ENCODE measurements at regions not wholly inside any gene's neighbourhood (a gene's known extent, or its start where the extent isn't known, plus 50 kb on each side); places are given as distances from the start of the nearest gene placed in this dataset.

DNA sequence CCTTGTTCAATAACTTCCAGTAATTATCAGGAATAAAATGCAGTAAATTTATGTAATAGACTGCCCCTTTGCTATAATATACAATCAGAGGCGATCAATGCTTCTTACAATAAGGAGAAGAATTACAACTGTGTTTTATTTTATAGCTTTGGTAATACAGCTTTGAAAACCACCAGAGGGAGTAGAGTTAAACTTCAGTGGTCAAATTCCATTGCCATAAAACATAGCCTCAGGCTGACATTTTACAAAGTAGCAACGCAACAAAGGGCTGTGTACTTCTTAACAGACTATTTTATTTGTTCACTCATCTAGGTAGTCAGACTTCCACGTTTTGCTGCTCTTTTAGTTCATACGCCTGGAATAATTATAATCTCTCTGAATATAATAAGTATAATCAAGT, 58.5 kb downstream of the TEX13C start:
- ATAC-seq (ENCODE audit: low read depth) (no peak), DNase-seq (ENCODE audit: low spot score) (no peak)
- Histone ChIP-seq H3K27me3 (ENCODE audit: insufficient read depth, poor library complexity, severe bottlenecking) (no peaks in the 10 kb centered on the region), H3K36me3 (ENCODE audit: low read depth) (no peaks in the 10 kb centered on the region), H3K4me1 (ENCODE audit: insufficient read depth, poor library complexity, severe bottlenecking) (no peaks in the 10 kb centered on the region), H3K4me3 (ENCODE audit: severe bottlenecking) (no peak overlapping the region), H3K27ac (ENCODE audit: poor library complexity, severe bottlenecking) (no peak overlapping the region), H3K9me3 (ENCODE audit: severe bottlenecking) (no peaks in the 10 kb centered on the region)
- TF ChIP-seq, protein P1, sequence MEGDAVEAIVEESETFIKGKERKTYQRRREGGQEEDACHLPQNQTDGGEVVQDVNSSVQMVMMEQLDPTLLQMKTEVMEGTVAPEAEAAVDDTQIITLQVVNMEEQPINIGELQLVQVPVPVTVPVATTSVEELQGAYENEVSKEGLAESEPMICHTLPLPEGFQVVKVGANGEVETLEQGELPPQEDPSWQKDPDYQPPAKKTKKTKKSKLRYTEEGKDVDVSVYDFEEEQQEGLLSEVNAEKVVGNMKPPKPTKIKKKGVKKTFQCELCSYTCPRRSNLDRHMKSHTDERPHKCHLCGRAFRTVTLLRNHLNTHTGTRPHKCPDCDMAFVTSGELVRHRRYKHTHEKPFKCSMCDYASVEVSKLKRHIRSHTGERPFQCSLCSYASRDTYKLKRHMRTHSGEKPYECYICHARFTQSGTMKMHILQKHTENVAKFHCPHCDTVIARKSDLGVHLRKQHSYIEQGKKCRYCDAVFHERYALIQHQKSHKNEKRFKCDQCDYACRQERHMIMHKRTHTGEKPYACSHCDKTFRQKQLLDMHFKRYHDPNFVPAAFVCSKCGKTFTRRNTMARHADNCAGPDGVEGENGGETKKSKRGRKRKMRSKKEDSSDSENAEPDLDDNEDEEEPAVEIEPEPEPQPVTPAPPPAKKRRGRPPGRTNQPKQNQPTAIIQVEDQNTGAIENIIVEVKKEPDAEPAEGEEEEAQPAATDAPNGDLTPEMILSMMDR (IDR thresholded peaks at IDR 0.05; ENCODE audit: poor library complexity, severe bottlenecking), result no peak

DNA sequence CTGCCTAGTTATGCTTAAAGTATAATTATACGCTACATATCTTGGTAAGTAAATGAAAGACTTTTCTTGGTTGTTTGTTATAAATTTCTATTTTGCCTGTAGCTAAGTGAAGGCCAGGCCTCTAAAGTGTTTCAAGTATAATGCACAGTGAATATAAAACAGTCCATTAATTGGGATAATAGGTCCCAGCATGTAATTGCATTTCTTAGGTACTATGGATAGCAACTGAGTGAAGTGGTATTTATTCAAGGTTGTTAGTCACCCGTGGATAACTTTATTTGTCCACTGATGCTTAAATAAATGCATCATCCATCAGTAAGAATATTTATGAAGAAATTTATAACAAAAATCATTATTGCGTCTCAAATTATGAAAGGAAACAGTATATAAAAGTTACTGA, 59.1 kb downstream of the TEX13C start:
- no peak overlapping the region for H3K27ac ChIP-seq (ENCODE audit: poor library complexity, severe bottlenecking)
- H3K9me3 ChIP-seq (ENCODE audit: severe bottlenecking), result no peaks in the 10 kb centered on the region
- no peak overlapping the region for H3K4me3 ChIP-seq (ENCODE audit: severe bottlenecking)
- H3K27me3 ChIP-seq (ENCODE audit: insufficient read depth, poor library complexity, severe bottlenecking), result no peaks in the 10 kb centered on the region
- no peaks in the 10 kb centered on the region for H3K36me3 ChIP-seq (ENCODE audit: low read depth)
- no peak for DNase-seq (ENCODE audit: low spot score)
- ATAC-seq (ENCODE audit: low read depth), result no peak
- H3K4me1 ChIP-seq (ENCODE audit: insufficient read depth, poor library complexity, severe bottlenecking), result no peaks in the 10 kb centered on the region
- TF ChIP-seq, protein P1 (IDR thresholded peaks at IDR 0.05; ENCODE audit: poor library complexity, severe bottlenecking), result no peak

DNA sequence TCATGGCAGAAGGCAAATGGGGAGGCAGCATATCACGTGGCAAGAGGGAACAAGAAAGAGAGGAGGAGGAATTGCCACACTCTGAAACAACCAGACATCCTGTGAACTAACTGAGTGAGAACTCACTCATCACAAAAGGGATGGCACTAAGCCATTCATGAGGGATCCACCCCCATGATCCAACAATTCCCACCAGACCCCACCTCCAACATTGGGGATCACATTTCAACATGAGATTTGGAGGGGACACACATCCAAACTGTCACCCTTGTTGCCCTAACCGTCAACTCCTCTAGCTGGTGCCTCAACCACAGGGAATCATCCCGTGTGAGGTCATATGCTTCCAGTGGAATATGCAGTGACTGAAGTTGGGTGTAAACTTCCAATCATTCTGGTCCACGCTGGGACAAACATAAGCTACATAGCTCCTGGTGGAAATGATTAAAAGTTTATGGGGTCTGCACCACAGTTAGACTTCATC, 62.5 kb downstream of the TEX13C start:
- Histone ChIP-seq H3K4me1 (ENCODE audit: insufficient read depth, poor library complexity, severe bottlenecking) (no peaks in the 10 kb centered on the region), H3K27ac (ENCODE audit: poor library complexity, severe bottlenecking) (no peak overlapping the region), H3K36me3 (ENCODE audit: low read depth) (no peaks in the 10 kb centered on the region), H3K4me3 (ENCODE audit: severe bottlenecking) (no peak overlapping the region), H3K9me3 (ENCODE audit: severe bottlenecking) (no peaks in the 10 kb centered on the region), H3K27me3 (ENCODE audit: insufficient read depth, poor library complexity, severe bottlenecking) (no peaks in the 10 kb centered on the region)
- DNase-seq (ENCODE audit: low spot score) (no peak), ATAC-seq (ENCODE audit: low read depth) (no peak)
- TF ChIP-seq, protein P1 (IDR thresholded peaks at IDR 0.05; ENCODE audit: poor library complexity, severe bottlenecking), result no peak

DNA sequence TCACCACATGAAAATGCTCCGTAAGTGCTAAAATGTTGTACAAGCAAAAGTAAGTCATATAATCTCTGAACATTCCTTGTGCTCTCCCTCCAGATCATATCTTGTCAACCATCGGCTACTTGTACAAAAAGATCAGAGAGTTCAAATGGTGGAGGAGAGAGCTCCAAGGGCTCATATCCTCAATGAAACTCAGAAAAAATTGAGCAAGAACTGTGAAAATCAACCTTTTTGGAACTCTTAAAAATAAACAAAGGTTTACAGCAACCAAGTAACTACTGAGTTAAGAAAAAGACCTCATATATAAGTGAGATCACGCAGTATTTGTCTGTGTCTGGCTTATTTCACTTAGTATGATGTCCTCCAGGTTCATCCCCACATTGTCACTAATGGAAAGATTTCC, 63.2 kb downstream of the TEX13C start:
- TF ChIP-seq, protein P1 (IDR thresholded peaks at IDR 0.05; ENCODE audit: poor library complexity, severe bottlenecking), result no peak
- Histone ChIP-seq H3K4me3 (ENCODE audit: severe bottlenecking) (no peak overlapping the region), H3K27me3 (ENCODE audit: insufficient read depth, poor library complexity, severe bottlenecking) (no peaks in the 10 kb centered on the region), H3K9me3 (ENCODE audit: severe bottlenecking) (no peaks in the 10 kb centered on the region), H3K36me3 (ENCODE audit: low read depth) (no peaks in the 10 kb centered on the region), H3K27ac (ENCODE audit: poor library complexity, severe bottlenecking) (no peak overlapping the region), H3K4me1 (ENCODE audit: insufficient read depth, poor library complexity, severe bottlenecking) (no peaks in the 10 kb centered on the region)
- ATAC-seq (ENCODE audit: low read depth), result no peak
- DNase-seq (ENCODE audit: low spot score), result no peak

DNA sequence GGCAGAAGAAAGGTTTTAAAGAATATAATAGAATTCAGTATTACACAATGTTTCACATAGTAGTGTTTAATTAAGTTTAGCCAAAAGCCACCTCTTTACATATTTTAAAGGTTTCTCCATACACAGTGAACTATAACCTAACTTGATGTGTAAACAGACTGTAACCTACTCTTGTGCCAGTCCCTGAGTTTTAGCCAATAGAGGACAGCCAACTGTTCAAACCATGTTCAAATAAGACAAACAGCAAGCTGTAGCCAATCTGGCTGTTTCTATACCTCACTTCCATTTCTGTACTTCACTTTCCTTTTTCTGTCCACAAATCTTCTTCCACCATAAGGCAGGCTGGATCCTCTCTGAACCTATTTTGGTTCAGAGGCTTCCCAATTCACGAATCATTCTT, 65.2 kb downstream of the TEX13C start:
- Histone ChIP-seq H3K27me3 (ENCODE audit: insufficient read depth, poor library complexity, severe bottlenecking) (no peaks in the 10 kb centered on the region), H3K27ac (ENCODE audit: poor library complexity, severe bottlenecking) (no peak overlapping the region), H3K4me1 (ENCODE audit: insufficient read depth, poor library complexity, severe bottlenecking) (no peaks in the 10 kb centered on the region), H3K9me3 (ENCODE audit: severe bottlenecking) (no peaks in the 10 kb centered on the region), H3K36me3 (ENCODE audit: low read depth) (no peaks in the 10 kb centered on the region), H3K4me3 (ENCODE audit: severe bottlenecking) (no peak overlapping the region)
- ATAC-seq (ENCODE audit: low read depth) (no peak), DNase-seq (ENCODE audit: low spot score) (no peak)
- TF ChIP-seq, protein P1 (IDR thresholded peaks at IDR 0.05; ENCODE audit: poor library complexity, severe bottlenecking), result no peak

Data from RWPE2 (cell line).